CD1c-positive myeloid dendritic cell (primary cell): ENCODE measurements at regions not wholly inside any gene's neighbourhood (a gene's known extent, or its start where the extent isn't known, plus 50 kb on each side); places are given as distances from the start of the nearest gene placed in this dataset.

Experiments
- DNase-seq: peaks from one replicate; pipeline ENCODE4 v3.0.0-alpha.2; 2016; ENCODE audit errors: extremely low spot score

GRCh38 chr6:97586344-97586743, 303.3 kb upstream of the MMS22L start:
- DNase-seq = no peak

- DNase-seq = no peak
Measured at GRCh38 chr6:97591955-97592354, 308.9 kb upstream of the MMS22L start.

GRCh38 chr6:97594844-97595243, 311.8 kb upstream of the MMS22L start:
- no peak for DNase-seq

GRCh38 chr6:97621111-97621510, 338.1 kb upstream of the MMS22L start:
- DNase-seq = no peak

- DNase-seq = no peak
Measured at GRCh38 chr6:97626671-97627441, 343.8 kb upstream of the MMS22L start.

GRCh38 chr6:97629180-97629579, 346.2 kb upstream of the MMS22L start:
- no peak for DNase-seq

GRCh38 chr6:97630604-97631003, 347.6 kb upstream of the MMS22L start:
- DNase-seq = no peak

GRCh38 chr6:97632341-97632740, 349.3 kb upstream of the MMS22L start:
- DNase-seq = no peak

- DNase-seq = no peak
Measured at GRCh38 chr6:97639702-97640101, 356.7 kb upstream of the MMS22L start.

- DNase-seq = no peak
Measured at GRCh38 chr6:97644353-97644752, 361.3 kb upstream of the MMS22L start.

GRCh38 chr6:97645757-97646156, 362.7 kb upstream of the MMS22L start:
- no peak for DNase-seq

- no peak for DNase-seq
Measured at GRCh38 chr6:97653076-97653475, 370.1 kb upstream of the MMS22L start.

GRCh38 chr6:97653517-97653916, 370.5 kb upstream of the MMS22L start:
- DNase-seq = no peak

- no peak for DNase-seq
Measured at GRCh38 chr6:97654674-97655073, 371.7 kb upstream of the MMS22L start.

GRCh38 chr6:97656236-97656635, 373.2 kb upstream of the MMS22L start:
- no peak for DNase-seq

- DNase-seq = no peak
Measured at GRCh38 chr6:97656706-97657350, 373.8 kb upstream of the MMS22L start.

- no peak for DNase-seq
Measured at GRCh38 chr6:97658090-97658489, 375.1 kb upstream of the MMS22L start.

- DNase-seq = no peak
Measured at GRCh38 chr6:97663252-97663651, 380.2 kb upstream of the MMS22L start.

GRCh38 chr6:97665446-97665845, 382.4 kb upstream of the MMS22L start:
- no peak for DNase-seq

- no peak for DNase-seq
Measured at GRCh38 chr6:97666889-97667288, 383.9 kb upstream of the MMS22L start.

GRCh38 chr6:97668716-97669115, 385.7 kb upstream of the MMS22L start:
- no peak for DNase-seq

- DNase-seq = no peak
Measured at GRCh38 chr6:97669191-97670031, 386.4 kb upstream of the MMS22L start.

GRCh38 chr6:97674802-97675201, 391.8 kb upstream of the MMS22L start:
- DNase-seq = no peak
